ENCODE measurements at regions not wholly inside any gene's neighbourhood (a gene's known extent, or its start where the extent isn't known, plus 50 kb on each side); places are given as distances from the start of the nearest gene placed in this dataset.
"Not testable (repeated sequence)": the region's sequence is repeated elsewhere in the genome, so short reads cannot be mapped to it uniquely, and the experiment has no call there.

GRCh38 chr7:152594801-152595200, 81.1 kb downstream of the XRCC2 start:
- no peak for DNase-seq

- DNase-seq: no peak
Observed at GRCh38 chr7:152591976-152592375, 84.0 kb downstream of the XRCC2 start.

- DNase-seq: no peak
Observed at GRCh38 chr7:152590481-152590880, 85.5 kb downstream of the XRCC2 start.

- not testable (repeated sequence) for DNase-seq
Observed at GRCh38 chr7:152589821-152590220, 86.1 kb downstream of the XRCC2 start.

GRCh38 chr7:152588350-152588749, 87.6 kb downstream of the XRCC2 start:
- no peak for DNase-seq

- DNase-seq: no peak
Observed at GRCh38 chr7:152587366-152587765, 88.6 kb downstream of the XRCC2 start.

GRCh38 chr7:152583006-152583405, 92.9 kb downstream of the XRCC2 start:
- no peak for DNase-seq

- no peak for DNase-seq
Observed at GRCh38 chr7:152579070-152579469, 96.9 kb downstream of the XRCC2 start.

- no peak for DNase-seq
Observed at GRCh38 chr7:152577339-152577738, 98.6 kb downstream of the XRCC2 start.

- DNase-seq: no peak
Observed at GRCh38 chr7:152574892-152575548, 100.9 kb downstream of the XRCC2 start.

- DNase-seq: not testable (repeated sequence)
Observed at GRCh38 chr7:152573186-152573585, 102.8 kb downstream of the XRCC2 start.

- no peak for DNase-seq
Observed at GRCh38 chr7:152572101-152572500, 103.8 kb downstream of the XRCC2 start.

- no peak for DNase-seq
Observed at GRCh38 chr7:152571068-152571467, 104.9 kb downstream of the XRCC2 start.

- DNase-seq: no peak
Observed at GRCh38 chr7:152568972-152569371, 107.0 kb downstream of the XRCC2 start.

GRCh38 chr7:152565731-152566130, 110.2 kb downstream of the XRCC2 start:
- no peak for DNase-seq

GRCh38 chr7:152564656-152565250, 111.2 kb downstream of the XRCC2 start:
- no peak for DNase-seq

- no peak for DNase-seq
Observed at GRCh38 chr7:152556013-152556755, 119.8 kb downstream of the XRCC2 start.

GRCh38 chr7:152553671-152554317, 118.0 kb upstream of the KMT2C start:
- DNase-seq: no peak

- DNase-seq: no peak
Observed at GRCh38 chr7:152551304-152552036, 115.7 kb upstream of the KMT2C start.

GRCh38 chr7:152544971-152545619, 109.3 kb upstream of the KMT2C start:
- DNase-seq: no peak

GRCh38 chr7:152544481-152544927, 108.7 kb upstream of the KMT2C start:
- no peak for DNase-seq

- no peak for DNase-seq
Observed at GRCh38 chr7:152543799-152544198, 108.0 kb upstream of the KMT2C start.
